Inferior parietal cortex (tissue), 1 donor: ENCODE measurements at regions not wholly inside any gene's neighbourhood (a gene's known extent, or its start where the extent isn't known, plus 50 kb on each side); places are given as distances from the start of the nearest gene placed in this dataset.
"Not testable (repeated sequence)": the region's sequence is repeated elsewhere in the genome, so short reads cannot be mapped to it uniquely, and the experiment has no call there.

ENCODE experiments used
- DNase-seq: peaks from one replicate; pipeline ENCODE4 v3.0.0-alpha.2; 2016; ENCODE audit errors: extremely low spot score

DNA sequence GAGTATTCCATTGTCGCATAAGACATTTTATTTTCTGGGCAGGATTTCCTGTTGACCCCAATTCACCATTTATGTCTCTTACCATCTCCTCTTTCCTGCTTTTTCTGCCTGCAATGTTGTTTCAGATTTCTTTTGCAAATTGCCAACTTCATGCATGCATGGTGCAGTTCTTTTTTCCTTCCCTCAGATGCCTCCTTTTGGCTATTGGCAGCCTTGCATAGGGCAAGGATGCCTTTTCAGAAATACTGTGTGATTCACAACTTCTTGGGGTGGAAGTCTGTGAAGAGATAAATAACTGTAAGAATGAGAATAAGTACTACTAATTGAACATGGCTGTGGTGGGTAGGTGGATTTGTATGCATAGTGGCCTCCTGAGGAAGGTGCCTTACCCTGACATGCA lies 116.7 kb downstream of the SOX4 start:
- no peak for DNase-seq

DNA sequence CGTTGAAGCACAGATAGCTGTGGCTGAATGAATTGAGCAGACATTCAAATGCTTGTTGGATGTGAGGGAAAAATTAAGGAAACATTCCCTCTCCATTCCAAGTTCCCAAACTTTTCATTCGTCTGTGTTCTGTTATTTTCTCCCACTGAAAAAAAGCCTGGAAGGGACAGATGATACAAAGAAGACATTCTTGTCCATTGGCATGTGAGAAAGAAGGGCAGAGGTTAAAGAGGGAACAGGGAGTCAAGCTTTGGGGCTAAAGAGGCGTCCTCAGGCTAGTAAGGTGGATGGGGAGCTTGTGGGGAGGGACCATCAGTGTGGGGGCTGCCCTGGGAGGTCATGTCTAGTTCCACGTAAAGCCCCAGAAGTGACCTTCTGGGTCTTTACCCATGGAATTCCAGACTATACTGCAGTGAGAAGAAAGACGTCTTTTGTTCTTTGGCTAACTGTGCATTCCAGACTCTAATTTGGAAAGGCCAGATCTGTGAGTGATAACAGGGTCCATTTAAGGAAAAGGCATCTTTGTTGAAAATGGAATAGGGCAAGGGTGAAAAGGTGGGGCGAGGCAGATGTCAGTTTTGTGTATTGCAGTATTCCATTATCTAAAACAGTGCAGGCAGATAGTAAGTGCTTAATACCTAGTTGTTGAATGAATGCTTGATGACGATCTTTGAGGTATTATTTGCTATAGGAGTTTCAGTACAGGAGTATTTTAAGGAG lies 117.5 kb downstream of the SOX4 start:
- no peak for DNase-seq

DNA sequence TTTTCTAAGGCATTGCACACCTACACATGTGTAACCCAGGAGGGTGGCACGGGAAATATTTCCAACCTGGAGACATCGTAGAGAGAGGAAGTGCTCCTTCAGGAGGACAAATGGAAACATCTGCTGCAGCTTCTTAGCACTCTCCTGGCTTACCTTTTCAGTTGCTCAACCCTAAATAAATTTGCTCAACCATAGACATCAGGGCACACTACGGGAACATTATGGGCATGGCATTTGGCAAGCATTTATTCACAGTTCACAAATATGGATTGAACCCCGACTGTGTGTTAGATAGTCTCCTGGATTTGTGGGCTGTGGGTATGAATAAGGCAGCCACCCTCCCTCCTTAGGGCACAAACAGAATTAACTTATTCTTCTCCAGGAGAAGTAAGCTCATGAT lies 118.7 kb downstream of the SOX4 start:
- DNase-seq, result no peak

DNA sequence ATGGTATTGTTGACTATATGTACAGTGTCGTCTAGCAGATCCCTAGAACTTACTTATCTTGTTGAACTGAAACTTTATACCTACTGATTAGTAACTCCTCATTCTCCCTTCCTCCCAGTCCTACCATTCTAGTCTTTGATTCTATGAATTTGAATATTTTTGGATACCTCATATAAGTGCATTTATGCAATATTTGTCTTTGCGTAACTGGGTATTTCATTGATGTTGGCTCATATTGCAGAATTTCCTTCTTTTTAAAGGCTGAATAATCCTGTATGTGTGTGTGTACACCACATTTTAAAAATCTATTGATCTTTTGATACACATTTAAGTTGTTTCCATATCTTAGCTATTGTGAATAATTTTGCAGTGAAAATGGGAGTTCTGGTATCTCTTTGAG lies 119.9 kb downstream of the SOX4 start:
- DNase-seq, result no peak

DNA sequence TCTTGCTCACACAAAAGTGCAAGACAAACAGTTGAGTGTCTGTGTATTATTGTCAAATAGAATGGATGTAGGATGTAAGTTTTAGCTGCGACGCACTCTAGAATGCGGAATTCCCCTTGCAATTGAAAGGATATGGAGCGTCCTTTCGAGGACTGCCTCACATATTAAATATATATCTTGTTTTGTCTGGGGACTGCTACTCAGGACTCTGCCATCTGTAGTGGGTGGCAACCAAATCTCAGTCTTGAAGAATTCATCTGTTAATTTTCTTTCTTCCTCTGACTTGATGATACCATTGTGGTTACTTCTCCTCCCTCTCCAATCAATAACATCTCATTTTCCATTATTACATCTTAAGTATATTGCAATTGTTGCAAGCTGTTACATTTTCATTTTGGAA lies 121.6 kb downstream of the SOX4 start:
- DNase-seq, result no peak

DNA sequence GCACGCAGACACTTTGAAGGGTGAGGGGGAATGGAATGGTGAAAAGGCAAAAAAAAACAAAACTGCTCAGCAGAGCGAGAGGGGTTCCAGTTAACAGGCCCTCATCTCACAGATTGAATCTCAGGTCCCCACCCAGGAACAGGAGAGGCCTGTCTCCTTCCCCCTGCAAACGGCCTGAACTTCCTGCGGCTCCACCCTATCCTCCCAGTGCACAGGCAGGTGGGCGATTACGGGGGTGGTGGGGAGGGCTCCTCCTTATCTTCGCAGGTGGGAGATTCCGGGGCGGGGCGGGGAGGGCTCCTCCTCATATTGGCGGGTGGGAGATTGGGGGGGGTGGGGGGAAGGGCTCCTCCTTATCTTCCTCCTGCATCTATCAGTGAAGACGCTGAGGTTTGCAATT lies 129.0 kb downstream of the SOX4 start:
- DNase-seq, result no peak

DNA sequence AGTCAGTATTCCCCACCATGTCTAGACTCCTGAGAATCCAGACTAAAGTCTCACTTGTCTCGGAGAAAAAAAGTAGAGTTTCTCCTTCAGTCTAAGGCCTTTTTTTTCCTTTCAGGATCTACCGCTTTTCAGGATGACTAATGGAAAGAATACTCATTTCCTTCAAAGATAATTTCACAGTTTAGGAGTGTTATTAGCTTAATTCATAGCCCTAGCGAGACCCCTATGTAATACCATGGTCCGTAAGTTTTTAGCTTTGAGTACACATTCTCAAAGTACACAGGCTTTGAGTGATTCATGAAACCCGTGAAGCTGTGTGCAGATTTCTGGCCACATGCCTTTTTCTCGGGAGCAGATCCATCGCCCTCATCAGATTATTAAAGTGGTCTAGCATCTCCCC lies 133.1 kb downstream of the SOX4 start:
- DNase-seq, result no peak

DNA sequence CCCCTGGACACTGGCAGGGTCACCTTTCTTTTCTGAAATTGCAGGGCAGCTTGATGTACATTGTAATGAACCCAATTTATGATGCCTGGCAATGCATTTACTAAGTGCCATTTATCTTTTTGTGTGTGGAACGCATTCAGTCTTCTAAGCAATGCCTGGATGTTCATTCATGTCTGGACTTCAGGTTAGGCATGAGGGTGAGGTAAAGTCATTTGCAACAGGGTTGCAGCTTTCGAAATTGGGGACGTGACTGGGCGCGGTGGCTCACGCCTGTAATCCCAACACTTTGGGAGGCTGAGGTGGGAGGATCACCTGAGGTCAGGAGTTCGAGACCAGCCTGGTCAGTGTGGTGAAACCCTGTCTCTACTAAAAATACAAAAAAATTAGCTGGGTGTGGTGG lies 134.6 kb downstream of the SOX4 start:
- DNase-seq, result no peak

DNA sequence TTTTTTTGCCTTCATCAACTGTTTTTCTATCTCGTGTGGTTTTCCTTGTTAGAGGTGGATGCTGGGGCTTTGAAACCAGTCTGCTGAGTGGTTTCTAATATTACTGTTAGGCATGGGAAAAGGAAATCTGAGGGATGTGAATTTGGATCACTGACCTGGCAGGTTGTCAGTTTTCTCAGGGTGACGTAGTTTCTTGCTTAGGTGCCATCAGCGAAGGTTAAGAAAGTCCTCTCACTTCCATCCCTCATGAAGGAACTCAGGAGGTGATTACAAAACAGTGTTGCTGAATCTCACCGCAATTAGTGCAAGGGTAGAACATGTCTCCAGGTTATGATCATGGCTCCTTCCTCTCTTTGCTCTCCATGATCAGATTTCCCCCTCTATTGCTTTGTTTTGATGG lies 135.9 kb downstream of the SOX4 start:
- no peak for DNase-seq

DNA sequence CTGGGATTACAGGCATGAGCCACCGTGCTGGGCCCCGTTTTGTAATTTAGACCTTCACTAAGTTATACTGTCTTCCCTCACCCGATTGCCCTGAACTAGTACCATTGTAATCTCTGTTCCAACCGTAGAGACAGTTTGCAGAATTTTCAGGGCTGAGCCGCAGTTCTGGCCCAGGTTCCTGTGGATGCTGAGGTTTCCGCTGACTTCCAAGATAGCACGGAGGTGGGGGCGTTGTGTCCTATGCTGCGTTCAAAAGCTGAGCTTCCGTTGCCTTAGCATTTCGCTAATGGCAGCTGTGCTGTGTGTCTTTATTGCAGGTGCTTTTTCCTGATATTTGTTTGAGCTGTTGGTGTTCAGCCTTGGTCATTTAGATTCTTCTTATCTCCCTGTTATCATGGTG lies 137.0 kb downstream of the SOX4 start:
- DNase-seq, result no peak

DNA sequence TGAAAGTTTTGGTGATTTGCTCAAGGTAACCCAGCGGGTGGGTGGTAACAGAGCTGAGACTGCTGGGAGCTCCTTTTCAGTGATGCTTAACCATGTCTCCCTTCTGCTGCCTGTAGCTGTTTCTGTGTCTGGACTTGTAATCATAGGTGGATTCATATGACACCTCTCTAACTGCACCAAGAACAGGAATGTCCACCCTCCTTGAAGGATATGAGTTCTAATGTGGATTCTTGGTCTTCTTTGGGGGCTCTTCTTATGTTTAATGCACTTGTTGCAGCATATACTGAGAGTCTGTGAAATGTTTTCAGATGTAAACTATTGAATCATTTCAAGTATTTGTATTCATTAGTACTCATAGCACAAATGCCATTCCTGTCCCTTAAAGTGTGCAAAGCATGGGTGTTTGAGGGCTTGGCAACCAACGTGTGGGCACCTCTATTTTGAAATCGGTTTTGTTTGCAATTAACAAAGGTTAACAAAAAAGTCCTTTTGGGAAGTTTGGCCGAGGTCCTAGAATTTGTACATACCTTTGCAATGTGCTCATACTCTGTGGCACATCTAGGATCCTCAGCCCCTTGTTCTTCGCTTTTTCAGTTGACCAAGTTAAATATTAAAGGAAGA lies 138.0 kb downstream of the SOX4 start:
- no peak for DNase-seq

DNA sequence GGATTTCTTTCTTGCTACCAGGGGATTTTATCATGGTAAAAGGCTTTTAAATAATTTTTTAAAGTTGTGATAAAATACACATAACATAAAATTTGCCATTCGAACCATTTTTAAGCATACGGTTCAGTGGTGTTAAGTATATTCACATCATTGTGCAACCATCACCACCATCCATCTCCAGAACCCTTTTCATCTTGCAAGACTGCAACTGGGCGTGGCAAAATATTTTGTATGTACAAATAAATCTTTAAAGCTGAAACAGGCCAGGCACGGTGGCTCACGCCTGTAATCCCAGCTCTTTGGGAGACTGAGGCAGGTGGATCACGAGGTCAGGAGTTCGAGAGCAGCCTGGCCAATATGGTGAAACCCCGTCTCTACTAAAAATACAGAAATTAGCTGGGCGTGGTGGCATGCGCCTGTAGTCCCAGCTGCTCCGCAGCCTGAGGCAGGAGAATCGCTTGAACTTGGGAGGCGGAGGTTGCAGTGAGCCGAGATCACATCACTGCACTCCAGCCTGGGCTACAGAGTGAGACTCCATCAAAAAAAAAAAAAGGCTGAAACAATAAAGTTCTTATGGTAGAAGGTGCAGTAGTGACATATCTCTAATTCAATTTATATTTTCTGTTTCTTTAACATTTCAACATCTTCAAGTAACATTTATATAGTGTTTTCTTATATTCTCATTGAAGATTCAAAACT lies 138.6 kb downstream of the SOX4 start:
- not testable (repeated sequence) for DNase-seq

DNA sequence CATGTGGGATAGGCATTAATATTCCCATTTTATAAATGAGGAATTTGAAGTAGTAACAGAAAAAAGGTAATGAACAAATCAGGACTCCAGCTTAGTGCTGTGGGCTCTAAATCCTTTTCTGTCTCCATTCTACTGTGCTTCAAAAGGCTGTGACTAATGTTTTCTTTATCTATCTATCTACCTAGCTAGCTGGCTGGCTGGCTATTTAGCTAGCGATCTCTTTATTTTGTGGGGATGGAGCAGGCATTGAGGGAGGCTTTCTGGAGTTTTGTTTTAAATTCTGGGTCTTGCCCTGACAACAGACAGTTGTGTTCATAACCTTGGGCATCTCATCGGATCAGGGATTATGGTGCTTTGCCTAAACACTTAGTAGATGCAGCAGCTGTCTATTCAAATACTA lies 139.2 kb downstream of the SOX4 start:
- DNase-seq, result no peak

DNA sequence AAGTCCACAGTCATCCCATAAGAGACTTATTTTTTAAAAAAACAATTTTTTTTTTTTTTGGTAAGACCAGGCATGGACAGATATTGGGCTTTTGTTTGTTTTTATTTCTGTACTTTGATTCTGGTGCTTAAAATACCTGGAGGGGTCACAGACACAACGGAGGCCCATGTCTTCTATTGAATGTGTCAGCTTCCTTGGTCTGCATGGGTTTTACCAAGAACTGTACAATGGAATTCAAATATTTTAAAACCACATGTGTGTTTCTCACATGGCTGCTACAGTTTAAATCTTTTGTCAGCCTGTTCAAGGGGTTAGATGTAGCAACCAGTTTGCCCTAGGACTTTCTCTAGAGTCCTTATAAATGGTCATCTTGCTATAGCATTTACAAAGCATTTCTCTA lies 139.8 kb downstream of the SOX4 start:
- DNase-seq, result no peak

DNA sequence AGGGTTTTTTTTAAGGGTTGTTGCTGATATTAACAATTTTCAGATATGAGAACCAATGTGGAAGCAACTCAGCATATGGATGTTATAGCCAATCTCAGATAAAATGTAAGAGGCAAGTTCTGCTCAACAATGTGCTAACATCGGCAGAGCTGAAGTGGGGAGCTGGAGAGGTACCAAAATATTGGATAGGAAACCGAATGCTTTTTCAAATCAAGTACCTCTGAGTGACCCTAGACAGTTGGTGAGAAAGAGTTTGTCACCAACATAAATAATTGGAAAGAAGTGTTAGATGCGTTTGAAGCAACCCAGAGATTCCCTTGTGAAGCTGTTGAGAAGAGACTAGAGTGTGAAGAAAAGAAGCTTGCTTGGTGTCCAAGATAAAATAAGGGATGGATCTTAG lies 140.7 kb downstream of the SOX4 start:
- no peak for DNase-seq

DNA sequence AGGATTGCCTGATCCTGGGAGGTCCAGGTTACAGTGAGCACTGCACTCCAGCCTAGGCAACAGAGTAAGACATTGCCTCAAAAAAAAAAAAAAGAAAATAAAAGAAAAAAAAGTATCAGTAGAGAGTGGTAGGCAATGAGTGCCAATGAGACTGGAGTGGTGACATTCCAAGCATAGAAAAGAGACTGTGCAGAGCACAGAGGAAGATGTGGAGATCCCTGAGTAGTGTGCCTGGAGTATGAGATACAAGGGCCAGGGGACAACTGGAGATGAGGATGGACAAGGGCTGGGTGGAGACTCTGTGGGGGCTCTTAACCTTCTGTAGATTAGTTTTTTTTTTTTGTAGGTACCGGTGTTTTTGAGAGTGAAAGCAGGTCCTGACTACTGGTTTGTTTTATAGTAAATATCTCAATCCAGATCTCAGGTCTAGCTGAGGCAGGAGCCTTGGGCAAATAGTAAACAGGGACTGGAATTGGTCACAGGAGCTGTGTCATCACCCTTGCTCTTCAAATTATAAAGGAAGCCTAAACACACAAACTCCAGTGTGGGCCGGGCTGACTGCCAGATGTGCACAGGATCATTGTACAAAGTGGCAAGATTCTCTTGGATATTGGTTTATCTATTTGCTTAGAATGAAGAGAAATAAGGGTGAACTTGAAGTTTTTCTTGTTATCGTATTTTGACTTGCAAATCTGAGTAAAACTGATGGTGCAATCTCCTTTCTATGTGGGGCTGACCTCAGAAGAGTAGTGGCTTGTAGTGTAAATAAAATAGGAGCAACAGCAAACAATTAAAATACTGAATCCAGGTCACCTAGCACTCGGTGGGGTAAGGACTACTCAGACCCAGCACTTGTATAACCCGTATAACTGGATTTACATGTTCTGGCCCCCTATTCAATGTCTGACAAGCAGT lies 144.9 kb downstream of the SOX4 start:
- no peak for DNase-seq

DNA sequence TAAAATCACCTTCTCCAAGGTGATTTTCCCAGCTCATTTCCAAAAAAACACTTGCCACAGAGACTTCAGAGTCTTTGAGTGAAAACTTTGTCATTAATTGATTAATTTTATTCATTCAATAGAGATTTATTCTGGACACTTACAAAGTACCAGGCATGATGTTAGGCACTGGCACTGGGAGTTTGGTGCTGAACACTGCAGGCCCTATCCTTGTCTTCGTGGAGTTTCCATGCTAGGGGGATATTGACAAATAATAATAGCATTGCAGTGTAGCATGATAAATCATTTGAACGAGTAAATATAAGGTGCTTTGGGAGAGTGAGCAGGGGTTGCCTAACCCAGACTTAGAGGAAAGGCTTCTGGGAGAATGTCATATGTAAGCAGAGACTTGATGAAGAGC lies 145.7 kb downstream of the SOX4 start:
- DNase-seq, result no peak

DNA sequence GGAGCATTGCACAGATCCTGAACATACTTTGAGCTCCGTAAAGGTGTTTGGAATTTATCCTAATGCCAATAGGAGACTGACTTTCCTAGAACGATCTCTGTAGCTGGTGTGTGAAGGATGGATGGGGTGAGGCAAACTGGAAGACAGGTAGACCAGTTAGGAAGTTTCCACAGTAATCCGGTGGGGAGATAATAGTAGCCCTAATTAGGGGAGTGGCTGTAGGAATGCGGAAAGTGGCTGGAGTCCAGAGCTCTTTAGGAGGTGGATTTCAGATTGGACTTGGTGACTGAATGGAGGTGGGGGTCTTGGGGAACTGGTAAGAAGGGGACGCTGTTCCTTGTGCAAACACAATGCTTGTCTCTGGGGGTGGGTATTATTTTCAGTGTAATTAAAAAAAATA lies 146.3 kb downstream of the SOX4 start:
- DNase-seq, result no peak

DNA sequence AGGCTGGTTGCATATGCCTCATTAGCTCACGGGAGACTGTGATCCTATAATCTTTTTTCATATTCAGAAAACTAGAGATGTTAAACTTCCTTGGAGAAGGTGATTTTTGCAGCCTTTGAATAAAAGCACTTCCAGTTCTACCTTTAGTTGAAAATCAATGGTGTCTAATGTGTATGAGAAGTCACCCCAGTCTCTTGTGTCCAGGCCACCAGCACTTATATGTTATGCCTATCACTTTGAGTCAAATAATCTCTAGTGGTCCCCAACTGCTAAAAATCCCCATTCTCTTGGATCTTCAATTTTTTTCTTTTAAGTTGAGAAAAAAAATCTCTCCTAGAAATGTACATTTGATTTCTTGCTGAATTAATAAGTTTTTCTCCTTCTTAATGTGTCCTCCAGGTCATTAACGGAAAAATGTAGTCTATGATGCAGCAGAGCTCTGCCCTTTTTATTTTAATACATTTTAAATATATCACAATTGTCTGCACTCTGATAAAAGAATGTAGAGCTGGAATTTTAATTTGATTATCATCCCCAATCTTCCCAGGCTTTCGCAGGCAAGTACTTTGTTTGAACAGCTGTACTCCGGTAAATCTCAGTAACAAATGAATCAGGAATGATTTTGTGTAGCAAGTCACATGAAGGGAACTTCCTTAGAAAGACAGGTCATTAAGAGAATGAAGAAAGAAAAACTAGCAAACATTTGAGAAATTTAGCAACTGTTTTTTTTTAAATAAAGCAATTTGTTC lies 147.0 kb downstream of the SOX4 start:
- DNase-seq, result no peak

DNA sequence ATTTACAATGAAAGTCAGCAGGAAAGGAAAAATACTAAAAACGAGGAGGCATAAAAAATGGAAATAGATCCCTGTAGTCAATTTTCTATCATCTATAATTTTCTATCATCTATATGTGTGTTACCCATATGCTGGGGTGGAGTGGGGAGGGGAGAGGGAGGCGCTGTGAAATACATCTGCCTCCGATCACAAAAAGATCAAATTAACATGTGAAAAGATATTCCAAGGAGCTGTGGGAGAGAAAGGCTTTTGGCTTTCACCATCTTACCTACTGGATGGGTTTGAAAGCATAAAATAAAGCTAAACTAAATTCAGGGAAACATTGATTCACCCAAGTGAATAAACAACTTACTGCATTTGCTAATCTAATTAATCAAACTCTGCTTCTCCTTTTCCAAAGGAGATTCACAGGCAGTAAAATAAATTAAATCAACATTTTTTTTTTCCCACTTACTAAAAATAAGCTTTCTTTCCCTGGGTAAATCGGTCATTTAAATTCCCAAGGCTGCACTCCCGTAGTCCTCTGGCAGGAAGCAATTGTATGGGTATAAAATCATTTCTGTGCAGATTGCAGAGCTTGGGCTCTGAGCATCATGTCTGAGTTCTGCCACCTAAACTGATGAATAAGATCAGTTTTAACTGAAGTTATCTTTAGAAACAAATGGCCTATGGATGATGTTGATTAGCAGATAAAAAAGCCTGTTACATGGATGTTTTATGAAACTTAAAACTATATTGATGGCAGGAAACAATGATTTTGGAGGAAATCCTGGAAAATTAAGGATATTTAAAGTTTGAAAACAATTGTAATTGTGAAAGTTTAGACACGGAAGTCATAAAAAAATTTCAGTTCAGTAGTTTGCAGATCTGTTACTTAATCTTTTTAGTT lies 147.9 kb downstream of the SOX4 start:
- no peak for DNase-seq
